Activated naive CD4-positive, alpha-beta T cell treated with anti-CD3 and anti-CD28 coated beads, Interleukin-2, amount 50 U/mL, for 24 hours (primary cell): ENCODE measurements at regions not wholly inside any gene's neighbourhood (a gene's known extent, or its start where the extent isn't known, plus 50 kb on each side); places are given as distances from the start of the nearest gene placed in this dataset.
"Not testable (repeated sequence)": the region's sequence is repeated elsewhere in the genome, so short reads cannot be mapped to it uniquely, and the experiment has no call there.

Experiments used
- H3K27ac Mint-ChIP-seq: one replicate; pipeline ENCODE4 v1.8.0; 2021; ENCODE audit warnings: mild to moderate bottlenecking, mixed read lengths
- H3K27me3 Mint-ChIP-seq: one replicate; pipeline ENCODE4 v1.8.0; 2021; ENCODE audit warnings: mixed read lengths
- H3K36me3 Mint-ChIP-seq: one replicate; pipeline ENCODE4 v1.8.0; 2021; ENCODE audit warnings: mixed read lengths
- H3K4me1 Mint-ChIP-seq: one replicate; pipeline ENCODE4 v1.8.0; 2021; ENCODE audit warnings: mixed read lengths
- H3K4me3 Mint-ChIP-seq: one replicate; pipeline ENCODE4 v1.8.0; 2021; ENCODE audit warnings: mild to moderate bottlenecking, mixed read lengths
- H3K9me3 Mint-ChIP-seq: one replicate; pipeline ENCODE4 v1.8.0; 2021; ENCODE audit warnings: mixed read lengths

DNA sequence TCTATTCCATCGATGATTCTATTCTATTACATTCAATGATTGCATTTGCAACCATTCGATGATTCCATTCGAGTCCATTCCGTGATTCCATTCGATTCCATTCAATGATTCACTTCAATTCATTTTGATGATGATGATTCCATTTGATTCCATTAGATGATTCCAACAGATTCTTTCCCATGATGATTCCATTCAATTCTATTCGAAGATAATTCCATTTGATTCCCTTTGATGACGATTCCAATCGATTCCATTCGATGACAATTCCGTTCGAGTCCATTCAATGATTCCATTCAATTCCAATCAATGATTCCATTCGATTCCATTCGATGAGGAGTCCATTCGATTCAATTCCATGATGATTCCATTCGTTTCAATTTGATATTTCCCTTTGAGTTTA, 1088.8 kb downstream of the RPIA start:
- Mint-ChIP-seq H3K27me3 (no peaks in the 10 kb centered on the region), H3K36me3 (peaks cover 44% of the 10 kb centered on the region), H3K4me3 (no peak overlapping the region), H3K27ac (no peak overlapping the region), H3K4me1 (no peaks in the 10 kb centered on the region), H3K9me3 (peaks cover 79% of the 10 kb centered on the region)

GRCh38 chr2:89781962-89782361, 1090.5 kb downstream of the RPIA start:
- Mint-ChIP-seq H3K9me3 (peaks cover 75% of the 10 kb centered on the region), H3K27ac (no peak overlapping the region), H3K27me3 (no peaks in the 10 kb centered on the region), H3K36me3 (peaks cover 39% of the 10 kb centered on the region), H3K4me3 (no peak overlapping the region), H3K4me1 (no peaks in the 10 kb centered on the region)

DNA sequence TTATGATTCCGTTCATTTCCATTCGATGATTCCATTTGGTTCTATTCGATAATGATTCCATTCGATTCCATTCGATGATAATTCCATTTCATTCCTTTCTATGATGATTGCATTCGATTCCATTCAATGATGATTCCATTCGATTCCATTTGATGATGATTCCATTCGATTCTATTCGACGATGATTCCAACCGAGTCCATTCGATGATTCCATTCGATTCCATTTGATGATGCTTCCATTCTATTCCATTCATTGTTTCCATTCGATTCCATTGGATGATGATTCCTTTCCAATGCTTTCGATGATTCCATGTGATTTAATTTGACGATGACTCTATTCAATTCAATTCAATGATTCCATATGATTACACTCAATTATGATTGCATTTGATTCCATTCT, 1093.5 kb downstream of the RPIA start:
- no peaks in the 10 kb centered on the region for H3K4me1 Mint-ChIP-seq
- peaks cover 81% of the 10 kb centered on the region for H3K9me3 Mint-ChIP-seq
- peaks cover 37% of the 10 kb centered on the region for H3K36me3 Mint-ChIP-seq

GRCh38 chr2:89785528-89785927, 1094.1 kb downstream of the RPIA start:
- H3K27me3 Mint-ChIP-seq, H3K27ac Mint-ChIP-seq, H3K4me1 Mint-ChIP-seq, H3K4me3 Mint-ChIP-seq: not testable (repeated sequence)
- H3K9me3 Mint-ChIP-seq = peaks cover 81% of the 10 kb centered on the region
- peaks cover 34% of the 10 kb centered on the region for H3K36me3 Mint-ChIP-seq

More for the DNA sequence above, 1093.5 kb downstream of the RPIA start:
- Mint-ChIP-seq H3K27ac (no peak overlapping the region), H3K27me3 (no peaks in the 10 kb centered on the region), H3K4me3 (no peak overlapping the region)

DNA sequence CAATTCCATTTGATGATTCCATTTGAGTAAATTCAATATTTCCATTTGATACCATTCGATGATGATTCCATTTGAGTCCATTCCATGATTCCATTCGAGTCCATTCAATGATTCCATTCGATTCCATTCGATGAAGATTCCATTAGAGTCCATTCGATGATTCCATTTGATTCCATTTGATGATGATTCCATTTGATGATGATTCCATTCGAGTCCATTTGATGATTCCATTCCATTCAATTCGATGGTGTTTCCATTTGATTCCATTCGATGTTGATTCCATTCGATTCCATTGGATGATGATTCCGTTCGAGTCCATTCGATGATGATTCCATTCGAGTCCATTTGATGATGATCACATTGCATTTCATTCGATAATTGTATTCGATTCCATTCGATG, 1095.2 kb downstream of the RPIA start:
- H3K9me3 Mint-ChIP-seq = peaks cover 79% of the 10 kb centered on the region
- peaks cover 35% of the 10 kb centered on the region for H3K36me3 Mint-ChIP-seq
- not testable (repeated sequence) for H3K4me1 Mint-ChIP-seq

GRCh38 chr2:89795530-89795929, 1104.1 kb downstream of the RPIA start:
- H3K36me3 Mint-ChIP-seq = peaks cover 20% of the 10 kb centered on the region
- not testable (repeated sequence) for H3K27ac Mint-ChIP-seq

More for the DNA sequence above, 1095.2 kb downstream of the RPIA start:
- not testable (repeated sequence) for H3K4me3 Mint-ChIP-seq, H3K27ac Mint-ChIP-seq, H3K27me3 Mint-ChIP-seq

DNA sequence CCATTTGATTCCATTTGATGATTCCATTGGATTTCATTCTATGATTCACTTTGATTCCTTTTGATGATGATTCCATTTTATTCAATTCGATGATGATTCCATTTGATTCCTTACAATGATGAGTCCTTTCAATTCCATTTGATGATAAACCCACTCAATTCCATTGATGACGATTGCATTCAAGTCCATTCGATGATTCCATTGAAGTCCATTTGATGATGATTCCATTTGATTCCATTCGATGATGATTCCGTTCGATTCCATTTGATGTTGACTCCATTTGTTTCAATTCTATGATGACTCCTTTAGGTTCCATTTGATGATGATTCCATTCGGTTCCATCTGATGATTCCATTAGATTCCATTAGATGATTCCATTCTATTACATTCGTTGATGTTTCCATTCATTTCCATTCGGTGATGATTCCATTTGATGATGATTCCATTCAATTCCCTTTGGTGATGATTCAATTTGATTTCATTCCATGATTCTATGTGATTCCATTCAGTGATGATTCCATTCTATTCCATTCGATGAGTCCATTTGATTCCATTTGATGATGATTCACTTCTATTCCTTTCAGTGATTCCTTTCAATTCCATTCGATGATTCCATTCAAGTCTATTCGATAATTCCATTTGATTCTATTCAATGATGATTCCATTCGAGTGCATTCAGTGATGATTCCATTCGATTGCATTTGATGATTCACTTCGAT, 1106.0 kb downstream of the RPIA start:
- no peaks in the 10 kb centered on the region for H3K27me3 Mint-ChIP-seq
- peaks cover 18% of the 10 kb centered on the region for H3K36me3 Mint-ChIP-seq
- peaks cover 66% of the 10 kb centered on the region for H3K9me3 Mint-ChIP-seq

More at GRCh38 chr2:89795530-89795929, 1104.1 kb downstream of the RPIA start:
- not testable (repeated sequence) for H3K4me3 Mint-ChIP-seq, H3K4me1 Mint-ChIP-seq, H3K27me3 Mint-ChIP-seq
- H3K9me3 Mint-ChIP-seq = peaks cover 71% of the 10 kb centered on the region

GRCh38 chr2:89801207-89801606, 1109.7 kb downstream of the RPIA start:
- not testable (repeated sequence) for H3K27ac Mint-ChIP-seq, H3K27me3 Mint-ChIP-seq, H3K4me1 Mint-ChIP-seq, H3K4me3 Mint-ChIP-seq
- peaks cover 25% of the 10 kb centered on the region for H3K36me3 Mint-ChIP-seq
- peaks cover 84% of the 10 kb centered on the region for H3K9me3 Mint-ChIP-seq

More for the DNA sequence above, 1106.0 kb downstream of the RPIA start:
- H3K27ac Mint-ChIP-seq = no peak overlapping the region
- H3K4me3 Mint-ChIP-seq = no peak overlapping the region
- H3K4me1 Mint-ChIP-seq = no peaks in the 10 kb centered on the region

DNA sequence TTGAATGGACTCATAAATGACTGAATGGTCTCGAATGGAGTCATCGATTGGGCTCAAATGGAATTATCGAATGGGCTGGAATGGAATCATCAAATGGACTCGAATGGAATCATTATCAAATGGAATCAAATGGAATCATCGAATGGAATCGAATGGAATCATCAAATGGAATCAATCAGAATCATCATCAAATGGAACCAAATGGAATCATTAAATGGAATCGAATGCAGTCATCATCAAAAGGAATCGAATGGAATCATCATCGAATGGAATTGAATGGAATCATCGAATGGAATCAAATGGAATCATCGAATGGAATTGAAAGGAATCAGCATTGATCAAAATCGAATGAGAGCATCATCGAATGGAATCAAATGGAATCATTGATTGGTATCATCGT, 1114.9 kb downstream of the RPIA start:
- not testable (repeated sequence) for H3K4me1 Mint-ChIP-seq, H3K27ac Mint-ChIP-seq, H3K4me3 Mint-ChIP-seq, H3K27me3 Mint-ChIP-seq
- peaks cover 16% of the 10 kb centered on the region for H3K36me3 Mint-ChIP-seq
- H3K9me3 Mint-ChIP-seq = peaks cover 60% of the 10 kb centered on the region

DNA sequence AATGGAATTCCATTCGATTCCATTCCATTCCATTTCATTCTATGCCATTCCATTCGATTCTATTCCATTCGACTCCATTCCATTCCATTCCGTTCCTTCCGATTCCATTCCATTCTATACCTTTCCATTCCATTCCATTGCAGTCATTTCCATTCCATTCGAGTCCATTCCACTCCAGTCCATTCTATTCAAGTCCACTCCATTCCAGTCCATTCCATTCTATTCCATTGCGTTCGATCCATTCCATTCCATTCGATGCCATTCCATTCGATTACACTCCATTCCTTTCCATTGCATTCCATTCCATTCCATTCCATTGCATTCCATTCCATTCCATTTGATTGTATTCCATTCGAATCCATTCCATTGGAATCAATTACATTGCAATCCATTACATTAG, 1119.8 kb downstream of the RPIA start:
- no peak overlapping the region for H3K27ac Mint-ChIP-seq
- no peaks in the 10 kb centered on the region for H3K27me3 Mint-ChIP-seq
- peaks cover 26% of the 10 kb centered on the region for H3K36me3 Mint-ChIP-seq
- peaks cover 55% of the 10 kb centered on the region for H3K9me3 Mint-ChIP-seq
- H3K4me1 Mint-ChIP-seq = no peaks in the 10 kb centered on the region
- no peak overlapping the region for H3K4me3 Mint-ChIP-seq

DNA sequence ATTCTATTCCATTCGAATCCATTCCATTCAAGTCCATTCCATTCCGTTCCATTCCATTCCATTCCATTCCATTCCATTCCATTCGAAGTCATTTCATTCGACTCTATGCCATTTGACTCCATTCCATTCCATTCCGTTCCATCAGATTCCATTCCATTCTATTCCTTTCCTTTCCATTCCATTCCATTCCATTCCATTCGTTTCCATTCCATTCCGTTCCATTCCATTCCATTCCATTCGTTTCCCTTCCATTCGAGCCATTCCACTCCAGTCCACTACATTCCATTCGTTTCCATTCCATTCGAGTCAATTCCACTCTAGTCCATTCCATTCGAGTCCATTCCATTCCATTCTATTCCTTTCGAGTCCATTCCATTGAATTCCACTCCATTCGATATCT, 1120.4 kb downstream of the RPIA start:
- Mint-ChIP-seq H3K9me3 (peaks cover 53% of the 10 kb centered on the region), H3K36me3 (peaks cover 26% of the 10 kb centered on the region)
- not testable (repeated sequence) for H3K27me3 Mint-ChIP-seq, H3K4me1 Mint-ChIP-seq, H3K27ac Mint-ChIP-seq, H3K4me3 Mint-ChIP-seq

DNA sequence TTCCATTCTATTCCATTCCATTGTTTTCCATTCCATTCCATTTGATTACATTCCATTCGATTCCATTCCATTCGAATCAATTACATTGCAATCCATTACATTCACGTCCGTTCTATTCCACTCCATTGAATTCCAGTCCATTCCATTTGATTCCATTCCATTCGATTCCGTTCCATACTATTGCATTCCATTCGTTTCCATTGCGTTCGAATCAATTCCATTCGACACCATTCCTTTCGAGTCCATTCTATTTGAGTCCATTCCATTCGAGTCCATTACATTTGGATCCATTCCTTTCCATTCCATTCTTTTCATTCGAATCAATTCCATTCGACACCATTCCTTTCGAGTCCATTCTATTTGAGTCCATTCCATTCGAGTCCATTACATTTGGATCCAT, 1122.9 kb downstream of the RPIA start:
- peaks cover 57% of the 10 kb centered on the region for H3K9me3 Mint-ChIP-seq
- H3K4me3 Mint-ChIP-seq = not testable (repeated sequence)

DNA sequence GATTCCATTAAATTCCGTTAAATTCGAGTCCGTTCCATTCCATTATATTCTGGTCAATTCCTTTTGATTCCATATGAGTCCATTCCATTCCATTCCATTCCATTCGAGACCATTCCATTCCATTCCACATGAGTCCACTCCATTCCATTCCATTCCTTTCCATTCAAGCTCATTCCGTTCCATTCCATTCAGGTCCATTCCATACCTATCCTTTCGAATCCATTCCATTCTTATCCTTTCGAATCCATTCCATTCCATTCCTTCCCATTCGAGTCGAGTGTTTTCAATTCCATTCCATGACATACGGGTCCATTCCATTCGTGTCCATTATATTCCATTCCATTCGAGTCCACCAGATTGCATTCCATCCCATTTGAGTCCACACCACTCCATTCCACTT, 1127.4 kb downstream of the RPIA start:
- H3K4me3 Mint-ChIP-seq = no peak overlapping the region
- peaks cover 62% of the 10 kb centered on the region for H3K9me3 Mint-ChIP-seq
- no peaks in the 10 kb centered on the region for H3K27me3 Mint-ChIP-seq
- peaks cover 22% of the 10 kb centered on the region for H3K36me3 Mint-ChIP-seq
- no peak overlapping the region for H3K27ac Mint-ChIP-seq
- H3K4me1 Mint-ChIP-seq = no peaks in the 10 kb centered on the region

More for the DNA sequence above, 1122.9 kb downstream of the RPIA start:
- not testable (repeated sequence) for H3K4me1 Mint-ChIP-seq, H3K27ac Mint-ChIP-seq, H3K27me3 Mint-ChIP-seq
- peaks cover 30% of the 10 kb centered on the region for H3K36me3 Mint-ChIP-seq

DNA sequence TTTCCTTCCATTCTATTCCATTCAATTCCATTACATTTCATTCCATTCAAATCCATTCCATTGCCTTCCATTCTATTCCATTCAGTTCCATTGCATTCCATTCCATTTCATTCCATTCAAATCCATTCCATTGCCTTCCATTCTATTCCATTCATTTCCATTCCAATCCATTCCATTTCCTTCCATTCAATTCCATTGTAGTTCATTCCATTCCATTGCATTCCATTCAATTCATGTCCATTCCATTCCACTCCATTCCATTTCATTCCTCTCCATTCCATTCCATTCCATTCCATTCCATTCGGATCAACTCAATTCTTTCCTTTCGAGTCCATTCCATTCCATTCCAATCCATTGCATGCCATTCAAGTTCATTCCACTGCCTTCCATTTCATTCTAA, 1128.3 kb downstream of the RPIA start:
- H3K36me3 Mint-ChIP-seq = peaks cover 17% of the 10 kb centered on the region
- H3K4me1 Mint-ChIP-seq = no peaks in the 10 kb centered on the region
- peaks cover 54% of the 10 kb centered on the region for H3K9me3 Mint-ChIP-seq
- H3K27ac Mint-ChIP-seq = no peak overlapping the region
- no peaks in the 10 kb centered on the region for H3K27me3 Mint-ChIP-seq
- H3K4me3 Mint-ChIP-seq = no peak overlapping the region

DNA sequence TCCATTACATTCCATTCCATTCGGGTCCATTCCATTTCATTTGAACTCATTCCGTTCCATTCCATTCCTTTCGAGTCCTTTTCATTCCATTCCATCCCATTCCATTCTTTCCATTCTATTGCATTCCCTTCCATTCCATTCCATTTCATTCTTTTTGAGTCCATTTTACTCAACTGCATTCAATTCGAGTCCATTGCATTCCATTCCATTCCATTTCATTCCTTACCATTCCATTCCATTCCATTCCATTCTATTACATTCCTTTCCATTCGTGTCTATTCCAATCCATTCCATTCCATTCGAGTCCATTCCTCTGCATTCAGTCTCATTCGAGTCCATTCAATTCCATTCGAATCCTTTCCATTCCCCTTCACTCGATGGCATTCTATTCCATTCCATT, 1128.8 kb downstream of the RPIA start:
- Mint-ChIP-seq H3K36me3 (peaks cover 19% of the 10 kb centered on the region), H3K9me3 (peaks cover 55% of the 10 kb centered on the region), H3K27ac (no peak overlapping the region)

GRCh38 chr2:89821455-89821945, 1130.0 kb downstream of the RPIA start:
- H3K27me3 Mint-ChIP-seq = no peaks in the 10 kb centered on the region
- H3K4me1 Mint-ChIP-seq = no peaks in the 10 kb centered on the region
- no peak overlapping the region for H3K27ac Mint-ChIP-seq
- H3K36me3 Mint-ChIP-seq = peaks cover 27% of the 10 kb centered on the region
- peaks cover 60% of the 10 kb centered on the region for H3K9me3 Mint-ChIP-seq
- no peak overlapping the region for H3K4me3 Mint-ChIP-seq

More for the DNA sequence above, 1128.8 kb downstream of the RPIA start:
- no peak overlapping the region for H3K4me3 Mint-ChIP-seq
- no peaks in the 10 kb centered on the region for H3K4me1 Mint-ChIP-seq
- no peaks in the 10 kb centered on the region for H3K27me3 Mint-ChIP-seq

DNA sequence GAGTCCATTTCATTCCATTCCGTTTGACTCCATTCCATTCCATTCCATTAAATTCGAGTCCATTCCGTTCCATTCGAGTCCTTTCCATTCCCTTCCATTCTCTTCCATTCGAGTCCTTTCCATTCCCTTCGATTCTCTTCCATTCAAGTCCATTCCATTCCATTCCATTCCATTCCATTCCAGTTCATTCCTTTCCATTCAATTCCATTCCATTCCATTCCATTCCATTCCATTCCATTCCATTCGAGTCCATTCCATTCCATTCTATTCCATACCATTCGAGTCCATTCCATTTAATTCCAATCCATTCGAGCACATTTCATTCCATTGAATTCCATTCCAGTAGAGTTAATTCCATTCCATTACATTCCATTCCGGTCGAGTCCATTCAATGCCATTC, 1130.9 kb downstream of the RPIA start:
- H3K4me3 Mint-ChIP-seq, H3K27ac Mint-ChIP-seq, H3K27me3 Mint-ChIP-seq, H3K4me1 Mint-ChIP-seq: not testable (repeated sequence)
- H3K9me3 Mint-ChIP-seq = peaks cover 60% of the 10 kb centered on the region
- peaks cover 29% of the 10 kb centered on the region for H3K36me3 Mint-ChIP-seq
